Ovary (tissue), 7 donors: ENCODE measurements at regions not wholly inside any gene's neighbourhood (a gene's known extent, or its start where the extent isn't known, plus 50 kb on each side); places are given as distances from the start of the nearest gene placed in this dataset.

ENCODE experiments used
- DNase-seq, 5 donors: peaks; one replicate each; pipeline ENCODE4 v3.0.0-alpha.2; 2019 to 2020
- H3K27ac ChIP-seq, 2 donors: fragments of 200-600 bp; one replicate each; pipeline versions ENCODE4 v1.5.1 to v1.8.0; 2019 to 2022
- H3K27me3 ChIP-seq: fragments of 200-600 bp; one replicate; pipeline ENCODE4 v1.8.0; 2022
- H3K36me3 ChIP-seq: fragments of 200-600 bp; sonication (generic); one replicate; pipeline ENCODE4 v1.5.1; 2019
- H3K4me1 ChIP-seq: one replicate; pipeline ENCODE4 v1.8.1; 2013; ENCODE audit warnings: mild to moderate bottlenecking, moderate library complexity; ENCODE audit not compliant: insufficient read depth
- H3K4me3 ChIP-seq: fragments of 200-600 bp; sonication (generic); one replicate; pipeline ENCODE4 v1.5.1; 2017
- H3K9me3 ChIP-seq, 2 donors: fragments of 200-600 bp in 1 of 2; sonication (generic) in 1 of 2; one replicate each; pipeline versions ENCODE4 v1.5.1 to v1.8.1; 2013 to 2019; ENCODE audit warnings: mild to moderate bottlenecking in 1 of 2, moderate library complexity in 1 of 2
- CTCF ChIP-seq, 3 donors: fragments of 450-650 bp in 2 of 3; fragments of 200-600 bp in 1 of 3; IDR thresholded peaks; one replicate each; pipeline versions ENCODE4 v1.5.1 to v1.8.0; 2016 to 2022; ENCODE audit warnings: antibody characterized with exemption in 3 of 3, mild to moderate bottlenecking in 1 of 3
- EP300 ChIP-seq: sonication (generic); formaldehyde crosslinking; IDR thresholded peaks from one replicate; pipeline ENCODE4 v1.6.1; 2017; ENCODE audit warnings: antibody characterized with exemption
- POLR2A ChIP-seq: fragments of 450-650 bp; IDR thresholded peaks from one replicate; pipeline ENCODE4 v1.6.1; 2017; ENCODE audit warnings: antibody characterized with exemption, mild to moderate bottlenecking, moderate library complexity
- WGBS, 3 donors: extraction: QIAGEN DNeasy Blood & Tissue Kit in 1 of 3; methylation state at CpG; one replicate each; pipeline versions ENCODE4 v1.1.5 to v1.1.7; 2013 to 2017; 5-methylcytosine and 5-hydroxymethylcytosine counted together
- intact Hi-C, 4 donors: fragments of 100-400 bp; cut with DNase I; formaldehyde crosslinking; loops; one replicate each; pipeline versions ENCODE4 v1.11.0 to v1.15.1; 2022 to 2023
- donor health status: DM: no; HTN: no; CAD: no; lungs with moderate emphysema.
- donor health status: DM: no; HTN: no; CAD: no.
- donor health status: Bipolar disorder and iron deficiency.
- donor health status: DM: no; HTN: no; CAD: no.
- donor health status: DM: yes; HTN: yes; CAD: no.

GRCh38 chr5:165000479-165001190 lies 1495.2 kb downstream of the MAT2B start:
- no peak overlapping the region for H3K4me3 ChIP-seq
- no peak overlapping the region for H3K27ac ChIP-seq
- TF ChIP-seq CTCF (IDR thresholded peaks at IDR 0.05) (no peak), EP300 (no peak), POLR2A (no peak)
- no peak for DNase-seq
- H3K27me3 ChIP-seq = no peaks in the 10 kb centered on the region
- H3K36me3 ChIP-seq = no peaks in the 10 kb centered on the region
- 73 to 79% (median 73%) methylated on average over 5 of the region's 5 CpGs for WGBS, 3 donors
- H3K9me3 ChIP-seq = no peaks in the 10 kb centered on the region
- no peaks in the 10 kb centered on the region for H3K4me1 ChIP-seq
- intact Hi-C loops = no loop called here

- no peaks in the 10 kb centered on the region for H3K27me3 ChIP-seq
- intact Hi-C loops = no loop called here
- no peak overlapping the region for H3K4me3 ChIP-seq
- H3K9me3 ChIP-seq = no peaks in the 10 kb centered on the region
- TF ChIP-seq EP300 (no peak), POLR2A (no peak), CTCF (IDR thresholded peaks at IDR 0.05) (no peak)
- DNase-seq = no peak
- H3K4me1 ChIP-seq = no peaks in the 10 kb centered on the region
- H3K36me3 ChIP-seq = no peaks in the 10 kb centered on the region
- 50 to 62% (median 51%) methylated on average over 3 of the region's 3 CpGs for WGBS, 3 donors
- H3K27ac ChIP-seq = no peak overlapping the region
These were observed 1497.9 kb downstream of the MAT2B start for GRCh38 chr5:165003283-165003682.

- WGBS, 3 donors = 91 to 95% (median 92%) methylated on average over 2 of the region's 2 CpGs
These were observed 1498.8 kb downstream of the MAT2B start for GRCh38 chr5:165004175-165004574.

GRCh38 chr5:165014439-165014838 lies 1509.0 kb downstream of the MAT2B start:
- H3K27me3 ChIP-seq = no peaks in the 10 kb centered on the region
- no peaks in the 10 kb centered on the region for H3K9me3 ChIP-seq
- 79 to 83% (median 80%) methylated on average over 5 of the region's 5 CpGs for WGBS, 3 donors
- no peak for DNase-seq
- no peak overlapping the region for H3K27ac ChIP-seq
- no peaks in the 10 kb centered on the region for H3K36me3 ChIP-seq
- no peak overlapping the region for H3K4me3 ChIP-seq
- intact Hi-C loops = no loop called here
- no peak for TF ChIP-seq POLR2A
- no peak for TF ChIP-seq EP300
- no peak for TF ChIP-seq CTCF (IDR thresholded peaks at IDR 0.05)
- no peaks in the 10 kb centered on the region for H3K4me1 ChIP-seq

More at GRCh38 chr5:165004175-165004574, 1498.8 kb downstream of the MAT2B start:
- no peaks in the 10 kb centered on the region for H3K4me1 ChIP-seq
- TF ChIP-seq POLR2A (no peak), EP300 (no peak), CTCF (IDR thresholded peaks at IDR 0.05) (no peak)
- no peak for DNase-seq
- H3K9me3 ChIP-seq = no peaks in the 10 kb centered on the region
- H3K27ac ChIP-seq = no peak overlapping the region
- intact Hi-C loops = no loop called here
- H3K36me3 ChIP-seq = no peaks in the 10 kb centered on the region
- H3K27me3 ChIP-seq = no peaks in the 10 kb centered on the region
- no peak overlapping the region for H3K4me3 ChIP-seq
